Heart left ventricle (tissue), 13 donors: ENCODE measurements at regions not wholly inside any gene's neighbourhood (a gene's known extent, or its start where the extent isn't known, plus 50 kb on each side); places are given as distances from the start of the nearest gene placed in this dataset.

Experiments used
- POLR2A ChIP-seq, 2 donors: fragments of 450-650 bp; IDR thresholded peaks; one replicate each; pipeline ENCODE4 v1.6.1; 2017; ENCODE audit warnings: antibody characterized with exemption in 2 of 2, mild to moderate bottlenecking in 2 of 2, moderate library complexity in 2 of 2
- TF ChIP-seq, protein P1 (sequence below), 12 donors: fragments of 200-600 bp; sonication (generic) in 4 of 12; IDR thresholded peaks; one replicate each; pipeline versions ENCODE4 v1.5.0 to v1.8.0; 2018 to 2022; ENCODE audit warnings: antibody characterized with exemption in 12 of 12, mild to moderate bottlenecking in 5 of 12
- donor health status: ischemic (EF 13 %, LVEDD 7.1; RV severe dilation, severe dysfunction).
- donor health status: DM: no; HTN: yes; CAD: no.
- donor health status: DM: no; HTN: no; CAD: no.
- donor health status: ischemic (EF 25% LVEDD 6.9; RV normal size, moderate dysfunction).
- donor health status: ischemic (EF 25% LVEDD 5.7; RV mildly dilated, moderate dysfunction).
- donor health status: ischemic (EF 35%, LVEDD 5.7; RV mildly dilated, moderate dysfunction).
- donor health status: nonischemic (EF 11% LVEDD 7.7; RV severe dilation, severe dysfunction).
- donor health status: DM: yes; HTN: yes; CAD: no.
- donor health status: PGD.
- donor health status: ischemic (EF 29% LVEDD 5.4; RV normal size, mild dysfunction).
- donor health status: nonischemic (EF 23%, LVEDD 6.1; RV moderate dilation, normal function).

DNA sequence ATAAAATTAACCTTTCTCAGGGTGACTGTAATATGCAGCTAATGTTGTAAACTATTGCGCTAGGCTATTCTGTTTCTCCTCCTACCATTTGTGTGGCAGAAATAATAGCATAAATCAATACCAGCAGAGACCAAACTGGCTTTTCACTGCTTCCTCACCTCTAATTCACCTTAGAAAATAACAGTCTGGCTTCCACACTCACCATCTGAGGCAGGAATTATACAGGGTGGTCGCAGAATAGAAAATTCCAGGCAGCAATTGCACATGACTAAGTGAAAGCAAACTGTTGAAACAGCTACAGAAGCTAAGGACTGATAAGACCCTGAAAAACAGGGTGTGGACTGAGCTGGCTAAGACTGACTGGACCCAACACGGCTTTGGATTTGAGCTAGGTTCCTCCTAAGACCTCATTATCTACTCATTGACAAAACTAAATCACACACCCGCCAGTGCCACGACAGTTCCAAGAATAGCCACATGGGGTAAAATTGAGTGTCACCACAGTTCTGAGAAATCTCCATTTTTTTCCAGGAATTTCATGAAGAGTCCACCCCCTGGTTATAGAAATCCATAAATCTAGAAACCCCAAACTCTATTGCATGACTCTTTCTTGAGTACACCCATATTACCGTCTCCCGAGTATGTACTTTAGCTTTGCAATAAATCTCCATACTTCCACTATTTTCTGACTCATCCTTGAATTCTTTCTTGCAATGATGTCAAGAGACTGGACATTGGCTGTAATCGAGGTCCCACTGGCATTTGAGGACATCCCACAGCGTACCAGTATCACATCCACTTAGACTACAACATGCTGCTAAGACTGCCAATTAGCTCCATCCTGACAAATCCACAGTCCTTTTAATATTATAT is 60.9 kb upstream of the KCNQ5 start:
- TF ChIP-seq POLR2A (IDR thresholded peaks at IDR 0.05): no peak
- TF ChIP-seq, protein P1, sequence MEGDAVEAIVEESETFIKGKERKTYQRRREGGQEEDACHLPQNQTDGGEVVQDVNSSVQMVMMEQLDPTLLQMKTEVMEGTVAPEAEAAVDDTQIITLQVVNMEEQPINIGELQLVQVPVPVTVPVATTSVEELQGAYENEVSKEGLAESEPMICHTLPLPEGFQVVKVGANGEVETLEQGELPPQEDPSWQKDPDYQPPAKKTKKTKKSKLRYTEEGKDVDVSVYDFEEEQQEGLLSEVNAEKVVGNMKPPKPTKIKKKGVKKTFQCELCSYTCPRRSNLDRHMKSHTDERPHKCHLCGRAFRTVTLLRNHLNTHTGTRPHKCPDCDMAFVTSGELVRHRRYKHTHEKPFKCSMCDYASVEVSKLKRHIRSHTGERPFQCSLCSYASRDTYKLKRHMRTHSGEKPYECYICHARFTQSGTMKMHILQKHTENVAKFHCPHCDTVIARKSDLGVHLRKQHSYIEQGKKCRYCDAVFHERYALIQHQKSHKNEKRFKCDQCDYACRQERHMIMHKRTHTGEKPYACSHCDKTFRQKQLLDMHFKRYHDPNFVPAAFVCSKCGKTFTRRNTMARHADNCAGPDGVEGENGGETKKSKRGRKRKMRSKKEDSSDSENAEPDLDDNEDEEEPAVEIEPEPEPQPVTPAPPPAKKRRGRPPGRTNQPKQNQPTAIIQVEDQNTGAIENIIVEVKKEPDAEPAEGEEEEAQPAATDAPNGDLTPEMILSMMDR (IDR thresholded peaks at IDR 0.05): peak in 1 of 12 donors; percentile 15
